ENCODE measurements at regions not wholly inside any gene's neighbourhood (a gene's known extent, or its start where the extent isn't known, plus 50 kb on each side); places are given as distances from the start of the nearest gene placed in this dataset.

- no peak for TF ChIP-seq CTCF (IDR thresholded peaks at IDR 0.05; ENCODE audit: low read depth, low read length)
- no peak for DNase-seq (ENCODE audit: low read depth, low spot score)
- H3K4me3 ChIP-seq (ENCODE audit: low read depth, low read length), result no peak overlapping the region
- in situ Hi-C loops (cut with HindIII; ENCODE audit: low sequenced_read_pairs), result no loop called here
These were observed 85.8 kb upstream of the ST6GALNAC5 start for GRCh38 chr1:76781447-76781846.

- no peak for DNase-seq (ENCODE audit: low read depth, low spot score)
- in situ Hi-C loops (cut with HindIII; ENCODE audit: low sequenced_read_pairs), result no loop called here
- TF ChIP-seq CTCF (IDR thresholded peaks at IDR 0.05; ENCODE audit: low read depth, low read length), result no peak
- no peak overlapping the region for H3K4me3 ChIP-seq (ENCODE audit: low read depth, low read length)
These were observed 84.5 kb upstream of the ST6GALNAC5 start for GRCh38 chr1:76782809-76783208.

- DNase-seq (ENCODE audit: low read depth, low spot score), result no peak
- no peak for TF ChIP-seq CTCF (IDR thresholded peaks at IDR 0.05; ENCODE audit: low read depth, low read length)
- no peak overlapping the region for H3K4me3 ChIP-seq (ENCODE audit: low read depth, low read length)
- in situ Hi-C loops (cut with HindIII; ENCODE audit: low sequenced_read_pairs), result no loop called here
These were observed 82.8 kb upstream of the ST6GALNAC5 start for GRCh38 chr1:76784502-76784901.

GRCh38 chr1:76786222-76786621 lies 81.1 kb upstream of the ST6GALNAC5 start:
- TF ChIP-seq CTCF (IDR thresholded peaks at IDR 0.05; ENCODE audit: low read depth, low read length), result no peak
- in situ Hi-C loops (cut with HindIII; ENCODE audit: low sequenced_read_pairs), result no loop called here
- no peak overlapping the region for H3K4me3 ChIP-seq (ENCODE audit: low read depth, low read length)
- no peak for DNase-seq (ENCODE audit: low read depth, low spot score)

- DNase-seq (ENCODE audit: low read depth, low spot score), result no peak
- no peak for TF ChIP-seq CTCF (IDR thresholded peaks at IDR 0.05; ENCODE audit: low read depth, low read length)
- no peak overlapping the region for H3K4me3 ChIP-seq (ENCODE audit: low read depth, low read length)
- in situ Hi-C loops (cut with HindIII; ENCODE audit: low sequenced_read_pairs), result no loop called here
These were observed 73.7 kb upstream of the ST6GALNAC5 start for GRCh38 chr1:76793594-76793993.

- no peak for DNase-seq (ENCODE audit: low read depth, low spot score)
- in situ Hi-C loops (cut with HindIII; ENCODE audit: low sequenced_read_pairs), result no loop called here
- no peak overlapping the region for H3K4me3 ChIP-seq (ENCODE audit: low read depth, low read length)
- TF ChIP-seq CTCF (IDR thresholded peaks at IDR 0.05; ENCODE audit: low read depth, low read length), result no peak
These were observed 67.6 kb upstream of the ST6GALNAC5 start for GRCh38 chr1:76799700-76800099.

GRCh38 chr1:76802094-76802493 lies 65.2 kb upstream of the ST6GALNAC5 start:
- H3K4me3 ChIP-seq (ENCODE audit: low read depth, low read length), result no peak overlapping the region
- in situ Hi-C loops (cut with HindIII; ENCODE audit: low sequenced_read_pairs), result no loop called here
- TF ChIP-seq CTCF (IDR thresholded peaks at IDR 0.05; ENCODE audit: low read depth, low read length), result no peak

More at GRCh38 chr1:76802094-76802493, 65.2 kb upstream of the ST6GALNAC5 start:
- no peak for DNase-seq (ENCODE audit: low read depth, low spot score)

Data from astrocyte of the spinal cord (primary cell).